ENCODE measurements at regions not wholly inside any gene's neighbourhood (a gene's known extent, or its start where the extent isn't known, plus 50 kb on each side); places are given as distances from the start of the nearest gene placed in this dataset.
A peak's percentile ranks its signal among the peaks of the same experiment; 100 is the strongest.

GRCh38 chrX:7233580-7234406 lies 85.8 kb upstream of the PUDP start:
- Histone ChIP-seq H3K4me1 (ENCODE audit: insufficient read depth, low read length) (peaks cover 9% of the 10 kb centered on the region; the same call in 1 of the 2 replicates), H3K18ac (ENCODE audit: insufficient read length, low read depth, low read length) (no peak overlapping the region), H3K27ac (ENCODE audit: insufficient read length, low read depth, low read length) (no peak overlapping the region), H3K56ac (ENCODE audit: insufficient read length, low read depth, low read length) (no peak overlapping the region), H3K14ac (ENCODE audit: insufficient read depth, low read length) (no peak overlapping the region), H2BK15ac (ENCODE audit: low read depth, low read length) (no peak overlapping the region), H2AK5ac (ENCODE audit: insufficient read length, low read length) (no peak overlapping the region), H2BK12ac (ENCODE audit: insufficient read length, low read depth, low read length) (no peak overlapping the region), H3K9me3 (ENCODE audit: control insufficient read depth, low read depth, low read length) (no peaks in the 10 kb centered on the region), H3T11ph (ENCODE audit: low read length) (no peak overlapping the region), H2BK5ac (ENCODE audit: insufficient read length, low read length) (no peak overlapping the region), H3K79me2 (ENCODE audit: insufficient read depth, low read length) (no peaks in the 10 kb centered on the region), H3K79me1 (ENCODE audit: insufficient read depth, low read depth, low read length, poor library complexity, severe bottlenecking) (no peaks in the 10 kb centered on the region), H3K23ac (ENCODE audit: insufficient read length, low read depth, low read length) (no peak overlapping the region), H2BK120ac (ENCODE audit: low read depth, low read length, poor library complexity, severe bottlenecking) (no peak overlapping the region), H4K8ac (replicated peaks; ENCODE audit: insufficient read length, low read depth, low read length) (no peak overlapping the region), H2BK20ac (ENCODE audit: low read depth, low read length, poor library complexity, severe bottlenecking) (no peak overlapping the region), H4K91ac (ENCODE audit: insufficient read length, low read depth, low read length) (no peak overlapping the region), H4K20me1 (ENCODE audit: control insufficient read depth, insufficient read depth, insufficient read length) (no peaks in the 10 kb centered on the region), H4K5ac (ENCODE audit: insufficient read length, low read depth, low read length) (no peak overlapping the region), H3K23me2 (ENCODE audit: insufficient read length, low read depth, low read length, poor library complexity, severe bottlenecking) (no peaks in the 10 kb centered on the region), H3K4me2 (ENCODE audit: insufficient read depth, insufficient read length, low read length) (no peak overlapping the region), H3K9ac (ENCODE audit: extremely low read depth, insufficient read length, low read length) (no peak overlapping the region), H2AFZ (ENCODE audit: low read length) (no peak overlapping the region), H3K27me3 (ENCODE audit: insufficient read depth, low read length) (no peaks in the 10 kb centered on the region), H3K4ac (ENCODE audit: low read depth, low read length) (no peak overlapping the region)
- peaks cover 57% of the 10 kb centered on the region for H3K27me3 Mint-ChIP-seq (ENCODE audit: low read depth)
- H3K36me3 Mint-ChIP-seq (ENCODE audit: insufficient read depth in 1 of 3, low read depth in 3 of 3), result no peaks in the 10 kb centered on the region
- no CpG with 5 or more reads among the region's 4 CpGs for WGBS (ENCODE audit: extremely low coverage, insufficient read length, low lambda C conversion rate)
- no peak for DNase-seq
- peaks cover 21 to 23% of the 10 kb centered on the region in 2 experiments for H3K4me1 Mint-ChIP-seq
- peaks cover 0 to 4% of the 10 kb centered on the region in 2 experiments; a peak in 2 of 5 replicates for H3K9me3 Mint-ChIP-seq
- no peak overlapping the region; a peak in 1 of 7 replicates for H3K27ac Mint-ChIP-seq
- TF ChIP-seq CTCF (conservative IDR thresholded peaks at IDR 0.05), result no peak
- H3K4me3 Mint-ChIP-seq, result peak overlapping the region in 1 of 2 experiments; percentile 7; a peak in 2 of 5 replicates

All from H9 (cell line).